Left lung (tissue), 4 donors: ENCODE measurements at regions not wholly inside any gene's neighbourhood (a gene's known extent, or its start where the extent isn't known, plus 50 kb on each side); places are given as distances from the start of the nearest gene placed in this dataset.
A peak's percentile ranks its signal among the peaks of the same experiment; 100 is the strongest.

ENCODE experiments used
- ATAC-seq: fragments of 200-7000 bp; cut with Tn5 transposase; one replicate; pipeline ENCODE4 v1.9.1; 2020; ENCODE audit warnings: moderate library complexity
- DNase-seq, 4 donors: peaks; one replicate each; pipeline ENCODE4 v3.0.0-alpha.2; 2013 to 2020
- H3K27ac ChIP-seq, 2 donors: fragments of 200-600 bp; sonication (generic) in 1 of 2; one replicate each; pipeline versions ENCODE4 v1.5.0 to v1.8.0; 2020 to 2021
- H3K27me3 ChIP-seq, 2 donors: fragments of 200-600 bp; sonication (generic) in 1 of 2; one replicate each; pipeline versions ENCODE4 v1.5.0 to v1.8.0; 2020 to 2021
- H3K36me3 ChIP-seq, 2 donors: fragments of 200-600 bp; sonication (generic) in 1 of 2; one replicate each; pipeline versions ENCODE4 v1.5.0 to v1.8.0; 2020 to 2021
- H3K4me1 ChIP-seq, 2 donors: fragments of 200-600 bp; one replicate each; pipeline ENCODE4 v1.8.0; 2021
- H3K4me3 ChIP-seq, 2 donors: fragments of 200-600 bp; sonication (generic) in 1 of 2; one replicate each; pipeline versions ENCODE4 v1.5.0 to v1.8.0; 2020 to 2021; ENCODE audit warnings: mild to moderate bottlenecking in 1 of 2
- H3K9me3 ChIP-seq, 2 donors: fragments of 200-600 bp; sonication (generic) in 1 of 2; one replicate each; pipeline versions ENCODE4 v1.5.0 to v1.8.0; 2020 to 2021
- intact Hi-C, 2 donors: fragments of 100-400 bp; cut with DNase I; formaldehyde crosslinking; loops; one replicate each; pipeline versions ENCODE4 v1.11.2 to v1.14.2; 2022
- TF ChIP-seq, protein P1 (sequence below), 2 donors: fragments of 200-600 bp; sonication (generic) in 1 of 2; IDR thresholded peaks; one replicate each; pipeline versions ENCODE4 v1.5.0 to v1.8.0; 2021; ENCODE audit warnings: antibody characterized with exemption in 2 of 2
- donor health status: DM: no; HTN: yes; CAD: no.
- donor health status: DM: no; HTN: no; CAD: no.

GRCh38 chr2:118216224-118216623 lies 128.0 kb downstream of the INSIG2 start:
- DNase-seq, result no peak
- Histone ChIP-seq H3K27ac (no peak overlapping the region), H3K27me3 (peaks cover 34 to 96% of the 10 kb centered on the region in 2 donors), H3K4me1 (no peaks in the 10 kb centered on the region), H3K9me3 (no peaks in the 10 kb centered on the region), H3K36me3 (no peaks in the 10 kb centered on the region), H3K4me3 (no peak overlapping the region)
- intact Hi-C loops, result no loop called here
- no peak for ATAC-seq
- TF ChIP-seq, protein P1, sequence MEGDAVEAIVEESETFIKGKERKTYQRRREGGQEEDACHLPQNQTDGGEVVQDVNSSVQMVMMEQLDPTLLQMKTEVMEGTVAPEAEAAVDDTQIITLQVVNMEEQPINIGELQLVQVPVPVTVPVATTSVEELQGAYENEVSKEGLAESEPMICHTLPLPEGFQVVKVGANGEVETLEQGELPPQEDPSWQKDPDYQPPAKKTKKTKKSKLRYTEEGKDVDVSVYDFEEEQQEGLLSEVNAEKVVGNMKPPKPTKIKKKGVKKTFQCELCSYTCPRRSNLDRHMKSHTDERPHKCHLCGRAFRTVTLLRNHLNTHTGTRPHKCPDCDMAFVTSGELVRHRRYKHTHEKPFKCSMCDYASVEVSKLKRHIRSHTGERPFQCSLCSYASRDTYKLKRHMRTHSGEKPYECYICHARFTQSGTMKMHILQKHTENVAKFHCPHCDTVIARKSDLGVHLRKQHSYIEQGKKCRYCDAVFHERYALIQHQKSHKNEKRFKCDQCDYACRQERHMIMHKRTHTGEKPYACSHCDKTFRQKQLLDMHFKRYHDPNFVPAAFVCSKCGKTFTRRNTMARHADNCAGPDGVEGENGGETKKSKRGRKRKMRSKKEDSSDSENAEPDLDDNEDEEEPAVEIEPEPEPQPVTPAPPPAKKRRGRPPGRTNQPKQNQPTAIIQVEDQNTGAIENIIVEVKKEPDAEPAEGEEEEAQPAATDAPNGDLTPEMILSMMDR (IDR thresholded peaks at IDR 0.05), result no peak

DNA sequence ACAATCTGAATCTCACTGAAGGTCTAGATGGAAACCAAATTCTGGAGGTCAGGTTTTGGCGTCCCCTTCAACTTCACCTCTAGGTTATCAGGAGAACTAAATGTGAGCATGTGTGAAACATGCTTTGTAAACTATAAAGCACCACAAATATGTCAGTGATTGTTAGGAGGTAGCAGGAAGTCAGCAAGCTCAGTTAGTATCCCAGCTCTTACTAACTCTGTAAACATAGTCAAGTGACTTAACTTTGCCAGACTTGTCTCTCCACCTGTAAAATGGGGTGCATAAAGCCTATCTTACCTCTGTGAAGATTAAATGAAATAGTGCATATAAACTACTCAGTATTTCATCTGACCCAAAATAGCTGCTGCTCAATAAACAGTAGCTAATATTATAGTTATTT lies 121.5 kb downstream of the INSIG2 start:
- DNase-seq (no peak), ATAC-seq (no peak)
- H3K9me3 ChIP-seq, result no peaks in the 10 kb centered on the region
- no peaks in the 10 kb centered on the region for H3K4me1 ChIP-seq
- no peak overlapping the region for H3K4me3 ChIP-seq
- H3K27ac ChIP-seq, result no peak overlapping the region
- H3K27me3 ChIP-seq, result peaks cover 22 to 71% of the 10 kb centered on the region in 2 donors
- H3K36me3 ChIP-seq, result no peaks in the 10 kb centered on the region
- intact Hi-C loops, result no loop called here
- TF ChIP-seq, protein P1 (IDR thresholded peaks at IDR 0.05), result no peak

DNA sequence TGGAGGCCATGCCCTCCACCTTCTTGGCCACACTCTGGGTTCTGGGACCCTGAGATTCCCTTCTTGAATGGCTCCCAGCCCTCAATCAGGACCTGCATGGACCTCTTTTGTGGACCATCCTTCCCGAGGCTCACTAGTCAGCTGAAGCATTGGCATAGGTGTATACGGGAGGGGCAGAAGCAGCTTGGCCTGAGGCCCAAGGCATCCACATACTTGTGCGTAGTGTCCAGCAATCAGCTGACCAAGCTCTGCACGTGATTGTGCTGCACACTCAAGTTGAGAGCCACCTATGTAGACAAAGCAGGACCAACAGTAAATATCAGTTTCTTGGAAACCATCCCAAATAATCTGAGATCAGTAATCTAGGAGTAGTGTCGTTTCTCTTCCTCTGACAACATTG lies 119.6 kb downstream of the INSIG2 start:
- Histone ChIP-seq H3K4me1 (no peaks in the 10 kb centered on the region), H3K4me3 (no peak overlapping the region), H3K36me3 (no peaks in the 10 kb centered on the region), H3K27ac (no peak overlapping the region), H3K9me3 (no peaks in the 10 kb centered on the region), H3K27me3 (peaks cover 14 to 71% of the 10 kb centered on the region in 2 donors)
- ATAC-seq (no peak), DNase-seq (no peak)
- TF ChIP-seq, protein P1 (IDR thresholded peaks at IDR 0.05), result no peak
- intact Hi-C loops, result no loop called here

DNA sequence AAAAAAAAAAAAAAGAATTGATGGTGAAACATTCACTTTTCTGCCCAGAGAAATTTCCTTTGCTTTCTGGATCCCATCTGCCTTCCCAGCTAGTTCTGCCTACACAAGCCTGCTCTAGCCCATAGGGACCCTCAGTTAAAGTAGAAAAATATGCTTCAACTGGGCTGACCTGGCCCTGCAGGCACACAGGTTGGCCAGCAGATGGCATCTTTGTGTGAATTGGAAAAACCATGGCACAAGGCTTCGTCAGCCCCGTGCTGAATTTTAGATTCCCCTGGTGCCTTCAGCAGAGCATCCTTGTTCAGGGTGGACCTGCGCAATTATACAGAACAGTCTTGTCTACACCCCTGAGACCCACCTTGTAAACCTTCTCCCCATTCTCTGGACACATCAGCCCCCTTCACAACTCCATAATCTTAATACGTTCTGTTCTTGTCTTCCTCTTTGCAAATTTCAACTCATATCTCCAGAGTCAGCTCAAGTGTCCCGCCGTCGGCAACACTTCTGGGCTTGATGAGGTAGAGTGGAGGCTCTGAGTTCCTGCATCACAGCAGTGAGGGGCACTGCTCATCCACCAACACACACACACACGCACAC lies 114.5 kb downstream of the INSIG2 start:
- intact Hi-C loops, result no loop called here
- ATAC-seq (peak; percentile 89), DNase-seq (no peak)
- Histone ChIP-seq H3K27ac (no peak overlapping the region), H3K4me3 (no peak overlapping the region), H3K9me3 (no peaks in the 10 kb centered on the region), H3K4me1 (no peaks in the 10 kb centered on the region), H3K36me3 (no peaks in the 10 kb centered on the region), H3K27me3 (peaks cover 0 to 38% of the 10 kb centered on the region in 2 donors)
- TF ChIP-seq, protein P1 (IDR thresholded peaks at IDR 0.05), result peak; percentile 55 to 77

DNA sequence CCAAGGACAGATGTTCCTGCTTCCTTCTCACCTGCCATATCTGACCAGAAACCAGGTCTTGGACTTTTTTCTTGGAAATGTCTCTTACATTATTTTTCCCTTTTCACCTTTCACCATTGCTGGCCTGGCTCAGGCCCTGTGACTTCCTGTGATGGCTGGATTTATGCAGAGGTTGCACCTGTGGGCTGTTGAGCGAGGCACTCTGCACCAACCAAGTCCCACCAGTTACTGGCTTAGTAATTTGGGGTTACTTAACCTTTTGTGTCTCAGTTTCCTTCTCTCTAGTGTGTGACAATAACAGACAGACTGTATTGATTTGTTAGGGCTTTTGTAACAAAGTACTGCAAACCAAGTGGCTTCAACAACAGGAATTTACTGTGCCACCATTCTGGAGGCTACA lies 110.0 kb downstream of the INSIG2 start:
- TF ChIP-seq, protein P1 (IDR thresholded peaks at IDR 0.05), result no peak
- no peak for DNase-seq
- peaks cover 0 to 12% of the 10 kb centered on the region in 2 donors for H3K27me3 ChIP-seq
- no peaks in the 10 kb centered on the region for H3K9me3 ChIP-seq
- no peaks in the 10 kb centered on the region for H3K4me1 ChIP-seq
- intact Hi-C loops, result no loop called here
- H3K36me3 ChIP-seq, result no peaks in the 10 kb centered on the region
- ATAC-seq, result no peak
- no peak overlapping the region for H3K27ac ChIP-seq
- H3K4me3 ChIP-seq, result no peak overlapping the region
